ENCODE measurements at regions not wholly inside any gene's neighbourhood (a gene's known extent, or its start where the extent isn't known, plus 50 kb on each side); places are given as distances from the start of the nearest gene placed in this dataset.

- DNase-seq, result no peak
- no peaks in the 10 kb centered on the region for H3K9me3 ChIP-seq (ENCODE audit: control insufficient read depth, low read depth, low read length)
- no peaks in the 10 kb centered on the region for H3K23me2 ChIP-seq (ENCODE audit: insufficient read length, low read depth, low read length, poor library complexity, severe bottlenecking)
- no peaks in the 10 kb centered on the region for H3K4me1 ChIP-seq (ENCODE audit: insufficient read depth, low read length)
- no peak overlapping the region for H4K8ac ChIP-seq (replicated peaks; ENCODE audit: insufficient read length, low read depth, low read length)
- no peak overlapping the region for H3K23ac ChIP-seq (ENCODE audit: insufficient read length, low read depth, low read length)
- H3K79me1 ChIP-seq (ENCODE audit: insufficient read depth, low read depth, low read length, poor library complexity, severe bottlenecking), result no peaks in the 10 kb centered on the region
- no peaks in the 10 kb centered on the region for H4K20me1 ChIP-seq (ENCODE audit: control insufficient read depth, insufficient read depth, insufficient read length)
- no peak overlapping the region for H3T11ph ChIP-seq (ENCODE audit: low read length)
- no peak overlapping the region for H3K27ac ChIP-seq (ENCODE audit: insufficient read length, low read depth, low read length)
- no peak for TF ChIP-seq CTCF (conservative IDR thresholded peaks at IDR 0.05)
- no peak overlapping the region for H2BK120ac ChIP-seq (ENCODE audit: low read depth, low read length, poor library complexity, severe bottlenecking)
- Mint-ChIP-seq H3K4me3 (no peak overlapping the region), H3K4me1 (peaks cover 8% of the 10 kb centered on the region in 2 experiments), H3K9me3 (no peaks in the 10 kb centered on the region), H3K27me3 (ENCODE audit: low read depth) (no peaks in the 10 kb centered on the region), H3K27ac (no peak overlapping the region), H3K36me3 (ENCODE audit: insufficient read depth in 1 of 3, low read depth in 3 of 3) (no peaks in the 10 kb centered on the region)
- no peak overlapping the region for H4K5ac ChIP-seq (ENCODE audit: insufficient read length, low read depth, low read length)
- H2BK5ac ChIP-seq (ENCODE audit: insufficient read length, low read length), result no peak overlapping the region
- no peak overlapping the region for H2BK15ac ChIP-seq (ENCODE audit: low read depth, low read length)
- WGBS (ENCODE audit: extremely low coverage, insufficient read length, low lambda C conversion rate), result no CpG with 5 or more reads among the region's 3 CpGs
- no peak overlapping the region for H2BK20ac ChIP-seq (ENCODE audit: low read depth, low read length, poor library complexity, severe bottlenecking)
- no peak overlapping the region for H3K9ac ChIP-seq (ENCODE audit: extremely low read depth, insufficient read length, low read length)
- H2BK12ac ChIP-seq (ENCODE audit: insufficient read length, low read depth, low read length), result no peak overlapping the region
- H3K79me2 ChIP-seq (ENCODE audit: insufficient read depth, low read length), result no peaks in the 10 kb centered on the region
- H3K27me3 ChIP-seq (ENCODE audit: insufficient read depth, low read length), result no peaks in the 10 kb centered on the region
- H3K14ac ChIP-seq (ENCODE audit: insufficient read depth, low read length), result no peak overlapping the region
- H4K91ac ChIP-seq (ENCODE audit: insufficient read length, low read depth, low read length), result no peak overlapping the region
- no peak overlapping the region for H2AK5ac ChIP-seq (ENCODE audit: insufficient read length, low read length)
- no peak overlapping the region for H3K4me2 ChIP-seq (ENCODE audit: insufficient read depth, insufficient read length, low read length)
- no peak overlapping the region for H3K56ac ChIP-seq (ENCODE audit: insufficient read length, low read depth, low read length)
- H2AFZ ChIP-seq (ENCODE audit: low read length), result no peak overlapping the region
- H3K18ac ChIP-seq (ENCODE audit: insufficient read length, low read depth, low read length), result no peak overlapping the region
- H3K4ac ChIP-seq (ENCODE audit: low read depth, low read length), result no peak overlapping the region
Measured at GRCh38 chr1:87265786-87266185, 62.9 kb upstream of the LMO4 start.
